HG03064 (cell line): ENCODE measurements at regions not wholly inside any gene's neighbourhood (a gene's known extent, or its start where the extent isn't known, plus 50 kb on each side); places are given as distances from the start of the nearest gene placed in this dataset.

Source experiments
- ATAC-seq: cut with Tn5 transposase; IDR thresholded peaks from one replicate; pipeline ENCODE4 v1.9.1; 2021; ENCODE audit warnings: low read depth; ENCODE audit not compliant: unreplicated experiment

GRCh38 chr5:73312872-73313510 lies 135.6 kb downstream of the FOXD1 start:
- no peak for ATAC-seq

- no peak for ATAC-seq
Observed at GRCh38 chr5:73312146-73312871, 136.3 kb downstream of the FOXD1 start.

- no peak for ATAC-seq
Observed at GRCh38 chr5:73311291-73312110, 137.1 kb downstream of the FOXD1 start.

GRCh38 chr5:73307645-73308355 lies 134.8 kb downstream of the TMEM174 start:
- no peak for ATAC-seq

- ATAC-seq: no peak
Observed at GRCh38 chr5:73306741-73307275, 133.8 kb downstream of the TMEM174 start.

- no peak for ATAC-seq
Observed at GRCh38 chr5:73306078-73306719, 133.2 kb downstream of the TMEM174 start.

GRCh38 chr5:73305386-73305785 lies 132.4 kb downstream of the TMEM174 start:
- no peak for ATAC-seq

GRCh38 chr5:73304381-73304780 lies 131.4 kb downstream of the TMEM174 start:
- ATAC-seq: no peak

- ATAC-seq: no peak
Observed at GRCh38 chr5:73303148-73304079, 130.4 kb downstream of the TMEM174 start.

- ATAC-seq: no peak
Observed at GRCh38 chr5:73302797-73303147, 129.8 kb downstream of the TMEM174 start.

GRCh38 chr5:73301208-73301901 lies 128.4 kb downstream of the TMEM174 start:
- no peak for ATAC-seq

GRCh38 chr5:73300337-73301207 lies 127.6 kb downstream of the TMEM174 start:
- no peak for ATAC-seq

GRCh38 chr5:73299665-73300336 lies 126.8 kb downstream of the TMEM174 start:
- no peak for ATAC-seq

GRCh38 chr5:73298772-73299630 lies 126.0 kb downstream of the TMEM174 start:
- no peak for ATAC-seq

- no peak for ATAC-seq
Observed at GRCh38 chr5:73298251-73298771, 125.3 kb downstream of the TMEM174 start.

GRCh38 chr5:73297430-73297829 lies 124.4 kb downstream of the TMEM174 start:
- ATAC-seq: no peak
